Nucleus accumbens (tissue), 56 donors: ENCODE measurements at regions not wholly inside any gene's neighbourhood (a gene's known extent, or its start where the extent isn't known, plus 50 kb on each side); places are given as distances from the start of the nearest gene placed in this dataset.
"Not testable (repeated sequence)": the region's sequence is repeated elsewhere in the genome, so short reads cannot be mapped to it uniquely, and the experiment has no call there.

ENCODE experiments used
- DNase-seq, 56 donors: peaks; one replicate each; lab custom pipeline; 2025; lab: John Stamatoyannopoulos, UW

- no peak for DNase-seq
Observed at GRCh38 chr1:222865718-222866117, 50.9 kb downstream of the DISP1 start.

- DNase-seq = no peak
Observed at GRCh38 chr1:222867316-222867715, 52.5 kb downstream of the DISP1 start.

- no peak for DNase-seq
Observed at GRCh38 chr1:222876182-222876581, 61.3 kb downstream of the DISP1 start.

GRCh38 chr1:222877854-222878253 lies 63.0 kb downstream of the DISP1 start:
- DNase-seq = no peak

GRCh38 chr1:222880587-222880986 lies 65.7 kb downstream of the DISP1 start:
- no peak for DNase-seq

GRCh38 chr1:222886194-222886854 lies 71.5 kb downstream of the DISP1 start:
- no peak for DNase-seq

GRCh38 chr1:222886878-222887351 lies 72.1 kb downstream of the DISP1 start:
- no peak for DNase-seq

GRCh38 chr1:222889440-222889839 lies 74.6 kb downstream of the DISP1 start:
- no peak for DNase-seq

- DNase-seq = no peak
Observed at GRCh38 chr1:222890716-222891115, 75.9 kb downstream of the DISP1 start.

GRCh38 chr1:222891578-222891977 lies 76.7 kb downstream of the DISP1 start:
- DNase-seq = no peak

GRCh38 chr1:222892137-222892769 lies 77.4 kb downstream of the DISP1 start:
- no peak for DNase-seq

GRCh38 chr1:222893255-222893654 lies 78.4 kb downstream of the DISP1 start:
- no peak for DNase-seq

GRCh38 chr1:222894331-222894730 lies 79.5 kb downstream of the DISP1 start:
- DNase-seq = no peak

GRCh38 chr1:222896630-222897526 lies 82.0 kb downstream of the DISP1 start:
- DNase-seq = no peak

GRCh38 chr1:222897527-222898190 lies 82.8 kb downstream of the DISP1 start:
- DNase-seq = no peak

GRCh38 chr1:222898191-222898527 lies 83.3 kb downstream of the DISP1 start:
- no peak for DNase-seq

- DNase-seq = no peak
Observed at GRCh38 chr1:222899471-222899870, 84.6 kb downstream of the DISP1 start.

- no peak for DNase-seq
Observed at GRCh38 chr1:222904451-222904850, 89.6 kb downstream of the DISP1 start.

- no peak for DNase-seq
Observed at GRCh38 chr1:222905151-222905550, 90.3 kb downstream of the DISP1 start.

GRCh38 chr1:222906271-222906739 lies 91.5 kb downstream of the DISP1 start:
- not testable (repeated sequence) for DNase-seq

- no peak for DNase-seq
Observed at GRCh38 chr1:222909586-222909985, 94.7 kb downstream of the DISP1 start.
